ENCODE measurements at regions not wholly inside any gene's neighbourhood (a gene's known extent, or its start where the extent isn't known, plus 50 kb on each side); places are given as distances from the start of the nearest gene placed in this dataset.

DNA sequence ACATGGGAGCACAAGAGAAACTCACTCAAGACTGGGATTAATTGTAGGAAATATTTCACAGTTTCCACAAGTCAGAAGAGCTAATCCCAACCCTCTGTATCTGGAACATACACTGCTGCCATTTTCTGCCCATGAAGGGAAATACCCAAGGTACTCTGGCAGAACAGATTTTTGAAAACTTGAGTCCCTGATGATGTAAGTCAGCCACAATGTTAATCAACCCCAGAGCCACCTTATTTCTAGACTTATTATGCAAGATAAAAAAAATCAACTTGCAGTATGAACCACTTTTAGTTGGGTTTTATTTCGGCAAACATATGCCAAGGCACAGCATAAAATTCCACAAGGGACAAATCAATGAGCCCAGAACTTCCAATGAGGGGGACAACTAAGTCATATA lies 141.5 kb downstream of the LY86 start:
- CTCF ChIA-PET = interaction anchor here (1.1 to 1.6 kb wide), 2 partner anchors 9 to 513 kb away, joined by 4 to 11 read pairs; no protein-coding TSS in a partner anchor
- TF ChIP-seq, protein P1, sequence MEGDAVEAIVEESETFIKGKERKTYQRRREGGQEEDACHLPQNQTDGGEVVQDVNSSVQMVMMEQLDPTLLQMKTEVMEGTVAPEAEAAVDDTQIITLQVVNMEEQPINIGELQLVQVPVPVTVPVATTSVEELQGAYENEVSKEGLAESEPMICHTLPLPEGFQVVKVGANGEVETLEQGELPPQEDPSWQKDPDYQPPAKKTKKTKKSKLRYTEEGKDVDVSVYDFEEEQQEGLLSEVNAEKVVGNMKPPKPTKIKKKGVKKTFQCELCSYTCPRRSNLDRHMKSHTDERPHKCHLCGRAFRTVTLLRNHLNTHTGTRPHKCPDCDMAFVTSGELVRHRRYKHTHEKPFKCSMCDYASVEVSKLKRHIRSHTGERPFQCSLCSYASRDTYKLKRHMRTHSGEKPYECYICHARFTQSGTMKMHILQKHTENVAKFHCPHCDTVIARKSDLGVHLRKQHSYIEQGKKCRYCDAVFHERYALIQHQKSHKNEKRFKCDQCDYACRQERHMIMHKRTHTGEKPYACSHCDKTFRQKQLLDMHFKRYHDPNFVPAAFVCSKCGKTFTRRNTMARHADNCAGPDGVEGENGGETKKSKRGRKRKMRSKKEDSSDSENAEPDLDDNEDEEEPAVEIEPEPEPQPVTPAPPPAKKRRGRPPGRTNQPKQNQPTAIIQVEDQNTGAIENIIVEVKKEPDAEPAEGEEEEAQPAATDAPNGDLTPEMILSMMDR (IDR thresholded peaks at IDR 0.05; ENCODE audit: insufficient read depth, low read length, missing control alignments) = no peak
- no peak overlapping the region for H3K4me3 ChIP-seq (ENCODE audit: low read depth, low read length)
- POLR2A ChIA-PET = interaction anchor here (0.6 kb wide), 1 partner anchor 555 kb away, joined by 3 read pairs; no protein-coding TSS in a partner anchor
- DNase-seq (ENCODE audit: low read depth, low spot score) = no peak

DNA sequence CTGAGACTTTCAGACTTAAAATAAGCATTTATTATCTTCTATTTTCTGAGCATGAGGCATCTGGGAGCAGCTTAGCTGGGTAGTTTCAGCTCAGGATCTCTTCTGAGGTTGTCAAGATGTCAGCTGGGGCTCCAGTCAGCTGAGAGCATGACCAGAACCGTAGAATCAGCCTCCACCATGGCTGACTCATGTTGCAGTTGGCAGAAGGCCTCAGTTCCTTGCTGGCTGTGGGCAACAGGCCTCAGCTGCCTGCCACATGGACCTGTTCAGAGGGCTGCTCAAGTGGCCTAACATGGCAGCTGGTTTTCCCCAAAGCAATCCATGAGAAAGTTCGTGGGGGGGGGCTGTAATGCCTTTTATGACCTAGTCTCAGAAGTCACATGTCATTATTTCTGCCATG lies 142.3 kb downstream of the LY86 start:
- CTCF ChIA-PET = interaction anchor here (0.9 to 1.1 kb wide), 2 partner anchors 9 to 13 kb away, joined by 3 to 4 read pairs; no protein-coding TSS in a partner anchor
- TF ChIP-seq, protein P1 (IDR thresholded peaks at IDR 0.05; ENCODE audit: insufficient read depth, low read length, missing control alignments) = no peak
- H3K4me3 ChIP-seq (ENCODE audit: low read depth, low read length) = no peak overlapping the region
- POLR2A ChIA-PET = no interaction called here
- peak; percentile 78 for DNase-seq (ENCODE audit: low read depth, low spot score)

DNA sequence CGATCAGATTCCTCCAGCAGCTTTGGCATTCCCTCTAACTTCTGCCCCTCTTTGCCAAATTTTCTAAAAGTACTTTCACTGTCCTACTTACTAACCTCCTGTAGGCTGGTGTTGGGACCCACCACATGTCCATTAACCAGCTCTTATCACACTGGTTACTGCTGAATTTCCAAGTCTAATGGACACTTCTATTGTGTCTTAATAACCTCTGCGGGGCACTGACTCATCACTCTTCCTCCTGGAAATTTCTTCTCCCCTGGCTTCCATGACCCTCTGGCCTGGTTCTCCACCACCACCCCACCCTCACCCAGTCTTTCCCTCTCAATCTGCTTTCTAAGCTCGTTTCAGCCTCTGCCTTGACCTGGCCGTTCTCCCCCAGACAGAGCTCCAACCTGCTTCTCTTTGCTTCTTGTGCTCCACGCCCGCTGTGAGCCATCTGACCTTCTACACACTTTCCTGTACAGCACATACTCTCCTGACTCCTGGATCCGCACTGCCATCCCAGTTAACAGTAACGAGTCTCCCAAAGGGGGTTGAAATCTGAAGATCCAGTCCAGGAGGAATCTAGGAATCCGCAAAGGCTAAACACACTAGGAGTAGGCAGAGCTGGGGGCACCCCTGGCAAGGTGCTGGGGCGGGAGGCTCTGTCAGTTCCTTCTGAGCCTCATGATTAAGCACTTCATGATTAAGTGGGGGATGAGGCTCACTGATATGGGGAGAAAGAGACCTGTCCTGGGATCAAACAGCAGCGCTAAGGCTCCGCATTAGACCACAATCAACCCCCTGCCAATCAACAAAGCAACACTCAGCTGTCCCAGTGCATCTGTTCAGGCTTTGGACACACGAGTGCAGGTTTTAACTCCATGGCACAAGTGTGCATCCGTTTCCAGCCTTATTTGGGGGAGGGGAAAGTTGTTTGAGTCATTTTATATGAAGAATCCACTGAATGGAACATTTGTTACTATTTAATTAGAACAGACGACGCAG lies 146.3 kb downstream of the LY86 start:
- TF ChIP-seq, protein P1 (IDR thresholded peaks at IDR 0.05; ENCODE audit: insufficient read depth, low read length, missing control alignments) = no peak
- CTCF ChIA-PET = interaction anchor here (0.6 to 2.6 kb wide), 3 partner anchors 10 to 685 kb away, joined by 3 to 14 read pairs (median 4); no protein-coding TSS in a partner anchor
- no peak overlapping the region for H3K4me3 ChIP-seq (ENCODE audit: low read depth, low read length)
- POLR2A ChIA-PET = no interaction called here
- no peak for DNase-seq (ENCODE audit: low read depth, low spot score)

DNA sequence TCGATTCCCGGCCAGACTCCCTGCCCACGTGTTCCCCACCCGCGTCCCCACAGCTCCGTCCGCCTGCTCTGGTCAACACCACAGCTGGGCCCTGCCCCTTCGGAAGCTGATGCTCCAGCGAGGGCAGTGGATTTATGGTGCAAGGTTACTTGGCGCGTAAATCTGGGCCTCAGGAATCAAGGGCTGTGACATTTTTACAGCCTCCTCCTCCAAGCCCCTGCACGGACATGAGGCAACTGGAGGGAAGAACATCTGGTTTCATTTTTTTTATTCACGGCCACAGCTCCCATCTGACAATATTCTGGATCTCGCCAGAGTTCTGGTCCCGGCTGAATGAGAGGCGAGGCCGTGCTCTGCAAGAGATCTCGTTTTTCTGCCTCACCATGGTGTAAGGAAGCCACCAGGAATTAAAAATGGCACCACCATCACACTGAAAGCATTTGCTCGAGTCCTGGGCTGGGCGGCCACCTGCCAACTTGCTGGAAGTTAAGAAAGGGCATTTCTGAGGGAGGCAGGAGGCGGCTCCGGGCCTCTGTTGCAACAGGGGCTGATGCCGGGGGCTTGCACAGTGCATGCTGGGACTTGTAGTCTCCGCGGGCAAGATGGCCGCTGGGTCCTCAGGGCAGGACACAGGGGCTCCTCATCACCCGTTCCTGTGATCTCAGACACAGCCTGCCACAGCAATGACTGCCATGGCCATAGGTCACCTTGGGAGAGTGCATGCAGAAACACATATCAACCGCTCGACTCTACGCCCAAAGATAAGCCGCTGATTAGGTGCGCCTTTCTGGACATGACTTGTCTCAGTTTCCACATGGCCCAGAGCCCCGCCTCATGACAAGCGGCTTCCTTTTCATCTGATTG lies 148.5 kb downstream of the LY86 start:
- H3K4me3 ChIP-seq (ENCODE audit: low read depth, low read length) = peak overlapping the region; percentile 55
- TF ChIP-seq, protein P1 (IDR thresholded peaks at IDR 0.05; ENCODE audit: insufficient read depth, low read length, missing control alignments) = no peak
- ChIA-PET CTCF (interaction anchor here (1.2 kb wide), 1 partner anchor 9 kb away, joined by 3 read pairs; no protein-coding TSS in a partner anchor), POLR2A (no interaction called here)
- DNase-seq (ENCODE audit: low read depth, low spot score) = no peak

DNA sequence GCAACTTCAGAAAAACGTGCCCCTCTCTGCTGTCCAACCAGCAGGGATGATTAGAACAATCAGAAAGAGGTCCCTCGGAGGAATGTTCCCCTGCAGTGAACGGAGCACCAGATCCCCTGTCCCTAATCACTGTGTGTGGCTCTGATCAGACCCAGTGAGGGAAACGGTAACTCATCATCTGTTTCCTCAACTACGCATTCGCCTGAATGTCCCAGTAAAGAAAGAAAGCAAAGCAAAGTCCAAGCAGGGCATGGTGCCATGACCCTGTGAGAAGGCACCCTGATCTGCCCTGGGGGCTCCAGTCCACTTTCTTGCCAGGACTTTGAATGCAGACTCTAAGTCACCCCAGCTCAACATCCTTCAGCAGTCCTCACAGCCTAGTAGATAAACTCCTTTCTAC lies 149.2 kb downstream of the LY86 start:
- CTCF ChIA-PET = no interaction called here
- no peak for DNase-seq (ENCODE audit: low read depth, low spot score)
- TF ChIP-seq, protein P1 (IDR thresholded peaks at IDR 0.05; ENCODE audit: insufficient read depth, low read length, missing control alignments) = no peak
- POLR2A ChIA-PET = no interaction called here
- peak overlapping the region; percentile 55 for H3K4me3 ChIP-seq (ENCODE audit: low read depth, low read length)

Measured in AG04449 (cell line).